Vagina (tissue), 2 donors: ENCODE measurements at regions not wholly inside any gene's neighbourhood (a gene's known extent, or its start where the extent isn't known, plus 50 kb on each side); places are given as distances from the start of the nearest gene placed in this dataset.

Experiments used
- DNase-seq, 2 donors: peaks; one replicate each; pipeline ENCODE4 v3.0.0-alpha.2; 2017; ENCODE audit errors: extremely low spot score in 2 of 2
- H3K27ac ChIP-seq: fragments of 200-600 bp; sonication (generic); one replicate; pipeline ENCODE4 v1.5.1; 2019
- H3K27me3 ChIP-seq: fragments of 200-600 bp; sonication (generic); one replicate; pipeline ENCODE4 v1.5.1; 2019
- H3K36me3 ChIP-seq, 2 donors: fragments of 200-600 bp; sonication (generic); one replicate each; pipeline ENCODE4 v1.5.1; 2017 to 2019
- H3K4me1 ChIP-seq: fragments of 200-600 bp; sonication (generic); one replicate; pipeline ENCODE4 v1.5.1; 2019
- H3K4me3 ChIP-seq, 2 donors: fragments of 200-600 bp; sonication (generic); 1 replicate in 1 of 2; 2 replicates in 1 of 2; pipeline ENCODE4 v1.5.1; 2016 to 2019
- H3K9me3 ChIP-seq: fragments of 200-600 bp; sonication (generic); one replicate; pipeline ENCODE4 v1.5.1; 2019
- CTCF ChIP-seq, 3 experiments: fragments of 450-650 bp in 2 of 3; fragments of 200-600 bp in 1 of 3; sonication (generic) in 1 of 3; IDR thresholded peaks; one replicate each; pipeline ENCODE4 v1.5.1; 2017 to 2019; ENCODE audit warnings: antibody characterized with exemption in 3 of 3, mild to moderate bottlenecking in 2 of 3, moderate library complexity in 2 of 3
- POLR2A ChIP-seq, 2 donors: fragments of 450-650 bp; IDR thresholded peaks; one replicate each; pipeline ENCODE4 v1.6.1; 2017; ENCODE audit warnings: antibody characterized with exemption in 2 of 2, mild to moderate bottlenecking in 2 of 2, moderate library complexity in 2 of 2
- POLR2AphosphoS5 ChIP-seq, 2 donors: sonication (generic); formaldehyde crosslinking; IDR thresholded peaks; one replicate each; pipeline ENCODE4 v1.9.0; 2017; ENCODE audit warnings: antibody characterized with exemption in 2 of 2, mild to moderate bottlenecking in 2 of 2, low read depth in 1 of 2; ENCODE audit not compliant: insufficient read depth in 1 of 2
- intact Hi-C: fragments of 100-400 bp; cut with DNase I; formaldehyde crosslinking; loops from one replicate; pipeline ENCODE4 v1.15.1; 2023

DNA sequence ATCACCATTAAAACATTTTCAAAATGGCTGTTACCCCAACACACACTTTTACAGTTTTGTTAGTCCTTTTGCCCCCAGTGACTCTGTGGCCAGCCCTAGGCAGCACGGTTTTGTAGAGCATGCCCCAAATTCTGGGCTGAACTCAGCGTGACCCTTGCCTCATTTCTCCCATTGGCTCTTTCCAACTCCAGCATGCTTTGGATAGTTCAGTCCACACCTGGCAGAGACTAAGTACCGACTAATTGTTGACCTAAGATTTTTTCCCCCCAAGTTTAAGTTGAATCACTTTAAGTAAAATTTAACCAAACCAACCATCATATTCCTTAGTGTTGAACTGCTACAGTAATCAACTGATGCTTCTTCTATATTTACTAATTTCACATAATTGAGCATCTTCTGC is 62.4 kb upstream of the LRRC8B start:
- Histone ChIP-seq H3K4me1 (no peaks in the 10 kb centered on the region), H3K4me3 (no peak overlapping the region), H3K36me3 (no peaks in the 10 kb centered on the region), H3K27ac (no peak overlapping the region), H3K9me3 (no peaks in the 10 kb centered on the region), H3K27me3 (no peaks in the 10 kb centered on the region)
- TF ChIP-seq POLR2A (IDR thresholded peaks at IDR 0.05) (no peak), CTCF (IDR thresholded peaks at IDR 0.05) (no peak), POLR2AphosphoS5 (IDR thresholded peaks at IDR 0.05; ENCODE audit: insufficient read depth in 1 of 2, low read depth in 1 of 2) (no peak)
- DNase-seq, result no peak
- intact Hi-C loops, result no loop called here

- no peaks in the 10 kb centered on the region for H3K4me1 ChIP-seq
- H3K4me3 ChIP-seq, result no peak overlapping the region
- TF ChIP-seq POLR2A (IDR thresholded peaks at IDR 0.05), result no peak
- TF ChIP-seq POLR2AphosphoS5 (IDR thresholded peaks at IDR 0.05; ENCODE audit: insufficient read depth in 1 of 2, low read depth in 1 of 2), result no peak
- TF ChIP-seq CTCF (IDR thresholded peaks at IDR 0.05), result no peak
- H3K9me3 ChIP-seq, result no peaks in the 10 kb centered on the region
- H3K27ac ChIP-seq, result no peak overlapping the region
- no peak for DNase-seq
- intact Hi-C loops, result no loop called here
- H3K27me3 ChIP-seq, result no peaks in the 10 kb centered on the region
- H3K36me3 ChIP-seq, result no peaks in the 10 kb centered on the region
These were observed 60.6 kb upstream of the LRRC8B start for GRCh38 chr1:89464008-89464407.

GRCh38 chr1:89465201-89465600 is 59.4 kb upstream of the LRRC8B start:
- H3K36me3 ChIP-seq, result no peaks in the 10 kb centered on the region
- intact Hi-C loops, result no loop called here
- H3K4me3 ChIP-seq, result no peak overlapping the region

GRCh38 chr1:89466307-89466930 is 58.2 kb upstream of the LRRC8B start:
- intact Hi-C loops, result no loop called here

More at GRCh38 chr1:89465201-89465600, 59.4 kb upstream of the LRRC8B start:
- Histone ChIP-seq H3K9me3 (no peaks in the 10 kb centered on the region), H3K27ac (no peak overlapping the region), H3K4me1 (no peaks in the 10 kb centered on the region), H3K27me3 (no peaks in the 10 kb centered on the region)
- no peak for DNase-seq
- TF ChIP-seq CTCF (IDR thresholded peaks at IDR 0.05) (no peak), POLR2AphosphoS5 (IDR thresholded peaks at IDR 0.05; ENCODE audit: insufficient read depth in 1 of 2, low read depth in 1 of 2) (no peak), POLR2A (IDR thresholded peaks at IDR 0.05) (no peak)

More at GRCh38 chr1:89466307-89466930, 58.2 kb upstream of the LRRC8B start:
- TF ChIP-seq POLR2AphosphoS5 (IDR thresholded peaks at IDR 0.05; ENCODE audit: insufficient read depth in 1 of 2, low read depth in 1 of 2) (no peak), POLR2A (IDR thresholded peaks at IDR 0.05) (no peak), CTCF (IDR thresholded peaks at IDR 0.05) (no peak)
- H3K9me3 ChIP-seq, result no peaks in the 10 kb centered on the region
- no peak for DNase-seq
- H3K27me3 ChIP-seq, result no peaks in the 10 kb centered on the region
- no peak overlapping the region for H3K4me3 ChIP-seq
- H3K4me1 ChIP-seq, result no peaks in the 10 kb centered on the region
- no peak overlapping the region for H3K27ac ChIP-seq
- H3K36me3 ChIP-seq, result no peaks in the 10 kb centered on the region
